Upper lobe of right lung (tissue), 1 donor: ENCODE measurements at regions not wholly inside any gene's neighbourhood (a gene's known extent, or its start where the extent isn't known, plus 50 kb on each side); places are given as distances from the start of the nearest gene placed in this dataset.
A peak's percentile ranks its signal among the peaks of the same experiment; 100 is the strongest.

Experiments used
- ATAC-seq: fragments of 200-7000 bp; cut with Tn5 transposase; one replicate; pipeline ENCODE4 v1.9.1; 2020; ENCODE audit warnings: mild to moderate bottlenecking, moderate library complexity
- DNase-seq: peaks from one replicate; pipeline ENCODE4 v3.0.0-alpha.2; 2020
- H3K27ac ChIP-seq: fragments of 200-600 bp; one replicate; pipeline ENCODE4 v1.8.0; 2022
- H3K27me3 ChIP-seq: fragments of 200-600 bp; one replicate; pipeline ENCODE4 v1.8.0; 2022; ENCODE audit warnings: mild to moderate bottlenecking
- H3K36me3 ChIP-seq: fragments of 200-600 bp; one replicate; pipeline ENCODE4 v1.8.0; 2022
- H3K4me1 ChIP-seq: fragments of 200-600 bp; one replicate; pipeline ENCODE4 v1.8.0; 2022
- H3K4me3 ChIP-seq: fragments of 200-600 bp; one replicate; pipeline ENCODE4 v1.8.0; 2022; ENCODE audit warnings: mild to moderate bottlenecking
- H3K9me3 ChIP-seq: fragments of 200-600 bp; one replicate; pipeline ENCODE4 v1.8.0; 2022
- intact Hi-C: fragments of 100-400 bp; cut with DNase I; formaldehyde crosslinking; loops from one replicate; pipeline ENCODE4 v1.11.0; 2022
- TF ChIP-seq, protein P1 (sequence below): fragments of 200-600 bp; IDR thresholded peaks from one replicate; pipeline ENCODE4 v1.8.0; 2022; ENCODE audit warnings: antibody characterized with exemption
- donor health status: DM: no; HTN: yes; CAD: no; lungs with severe emphysema.

- H3K36me3 ChIP-seq: no peaks in the 10 kb centered on the region
- no peak overlapping the region for H3K27ac ChIP-seq
- no peak for DNase-seq
- H3K27me3 ChIP-seq: no peaks in the 10 kb centered on the region
- intact Hi-C loops: no loop called here
- no peaks in the 10 kb centered on the region for H3K9me3 ChIP-seq
- H3K4me1 ChIP-seq: no peaks in the 10 kb centered on the region
- TF ChIP-seq, protein P1, sequence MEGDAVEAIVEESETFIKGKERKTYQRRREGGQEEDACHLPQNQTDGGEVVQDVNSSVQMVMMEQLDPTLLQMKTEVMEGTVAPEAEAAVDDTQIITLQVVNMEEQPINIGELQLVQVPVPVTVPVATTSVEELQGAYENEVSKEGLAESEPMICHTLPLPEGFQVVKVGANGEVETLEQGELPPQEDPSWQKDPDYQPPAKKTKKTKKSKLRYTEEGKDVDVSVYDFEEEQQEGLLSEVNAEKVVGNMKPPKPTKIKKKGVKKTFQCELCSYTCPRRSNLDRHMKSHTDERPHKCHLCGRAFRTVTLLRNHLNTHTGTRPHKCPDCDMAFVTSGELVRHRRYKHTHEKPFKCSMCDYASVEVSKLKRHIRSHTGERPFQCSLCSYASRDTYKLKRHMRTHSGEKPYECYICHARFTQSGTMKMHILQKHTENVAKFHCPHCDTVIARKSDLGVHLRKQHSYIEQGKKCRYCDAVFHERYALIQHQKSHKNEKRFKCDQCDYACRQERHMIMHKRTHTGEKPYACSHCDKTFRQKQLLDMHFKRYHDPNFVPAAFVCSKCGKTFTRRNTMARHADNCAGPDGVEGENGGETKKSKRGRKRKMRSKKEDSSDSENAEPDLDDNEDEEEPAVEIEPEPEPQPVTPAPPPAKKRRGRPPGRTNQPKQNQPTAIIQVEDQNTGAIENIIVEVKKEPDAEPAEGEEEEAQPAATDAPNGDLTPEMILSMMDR: no peak
- no peak overlapping the region for H3K4me3 ChIP-seq
- ATAC-seq: no peak
Measured at GRCh38 chr9:96129747-96130146, 172.2 kb downstream of the HSD17B3 start.

GRCh38 chr9:96128880-96129279 lies 173.1 kb downstream of the HSD17B3 start:
- Histone ChIP-seq H3K4me1 (no peaks in the 10 kb centered on the region), H3K36me3 (no peaks in the 10 kb centered on the region), H3K27me3 (no peaks in the 10 kb centered on the region), H3K4me3 (no peak overlapping the region), H3K9me3 (no peaks in the 10 kb centered on the region), H3K27ac (no peak overlapping the region)
- TF ChIP-seq, protein P1: no peak
- intact Hi-C loops: no loop called here
- no peak for DNase-seq
- ATAC-seq: no peak

GRCh38 chr9:96126321-96126881 lies 175.6 kb downstream of the HSD17B3 start:
- DNase-seq (no peak), ATAC-seq (no peak)
- intact Hi-C loops: no loop called here
- TF ChIP-seq, protein P1: no peak
- no peaks in the 10 kb centered on the region for H3K9me3 ChIP-seq
- H3K27ac ChIP-seq: no peak overlapping the region
- no peaks in the 10 kb centered on the region for H3K36me3 ChIP-seq
- no peak overlapping the region for H3K4me3 ChIP-seq
- H3K27me3 ChIP-seq: no peaks in the 10 kb centered on the region
- H3K4me1 ChIP-seq: no peaks in the 10 kb centered on the region

DNA sequence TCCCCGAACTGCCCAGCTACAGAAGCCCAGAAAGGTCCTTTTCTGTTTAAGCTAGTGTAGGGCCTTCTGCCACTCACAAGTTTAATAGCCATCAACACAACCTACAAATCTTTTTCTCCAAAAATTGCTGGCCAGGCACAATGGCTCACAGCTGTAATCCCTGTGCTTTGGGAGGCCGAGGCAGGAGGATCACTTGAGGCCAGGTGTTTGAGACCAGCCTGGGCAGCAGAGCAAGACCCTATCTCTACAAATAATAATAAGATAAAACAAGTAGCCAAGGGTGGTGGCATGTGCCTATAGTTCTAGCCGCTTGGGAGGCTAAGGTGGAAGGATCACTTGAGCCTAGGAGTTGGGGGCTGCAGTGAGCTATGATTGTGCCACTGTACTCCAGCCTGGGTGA lies 176.4 kb downstream of the HSD17B3 start:
- H3K9me3 ChIP-seq: no peaks in the 10 kb centered on the region
- H3K27ac ChIP-seq: no peak overlapping the region
- H3K27me3 ChIP-seq: no peaks in the 10 kb centered on the region
- no peak overlapping the region for H3K4me3 ChIP-seq
- H3K4me1 ChIP-seq: no peaks in the 10 kb centered on the region
- TF ChIP-seq, protein P1: no peak
- no peak for ATAC-seq
- DNase-seq: no peak
- no peaks in the 10 kb centered on the region for H3K36me3 ChIP-seq
- intact Hi-C loops: no loop called here

DNA sequence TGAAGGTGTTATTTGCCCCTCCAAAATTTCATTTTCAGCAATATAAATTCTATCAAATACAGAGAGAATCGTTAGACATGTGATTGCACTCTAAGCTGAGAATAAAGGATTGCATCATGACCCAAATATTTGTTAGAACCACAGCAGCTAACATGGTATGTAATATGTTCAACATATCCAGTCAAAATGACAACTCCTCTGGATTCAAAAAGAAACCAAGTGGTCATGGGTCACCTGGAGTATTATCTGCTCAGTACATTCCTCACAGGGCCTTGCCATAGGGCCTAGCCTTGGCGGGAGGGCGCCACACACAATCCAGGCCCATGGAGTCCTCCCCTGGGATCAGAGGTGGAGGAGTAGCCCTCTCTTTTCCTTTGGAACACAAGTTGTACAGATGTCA lies 179.2 kb downstream of the HSD17B3 start:
- Histone ChIP-seq H3K27ac (no peak overlapping the region), H3K27me3 (no peaks in the 10 kb centered on the region), H3K4me3 (no peak overlapping the region), H3K36me3 (no peaks in the 10 kb centered on the region), H3K9me3 (no peaks in the 10 kb centered on the region), H3K4me1 (no peaks in the 10 kb centered on the region)
- DNase-seq: no peak
- intact Hi-C loops: no loop called here
- TF ChIP-seq, protein P1: no peak
- ATAC-seq: peak; percentile 34

GRCh38 chr9:96122282-96122681 lies 179.7 kb downstream of the HSD17B3 start:
- intact Hi-C loops: no loop called here
- Histone ChIP-seq H3K27me3 (no peaks in the 10 kb centered on the region), H3K4me1 (no peaks in the 10 kb centered on the region), H3K9me3 (no peaks in the 10 kb centered on the region), H3K27ac (no peak overlapping the region), H3K4me3 (no peak overlapping the region), H3K36me3 (no peaks in the 10 kb centered on the region)
- no peak for ATAC-seq
- TF ChIP-seq, protein P1: no peak
- no peak for DNase-seq
